NCI-H1436 (cell line): ENCODE measurements at regions not wholly inside any gene's neighbourhood (a gene's known extent, or its start where the extent isn't known, plus 50 kb on each side); places are given as distances from the start of the nearest gene placed in this dataset.
"Not testable (repeated sequence)": the region's sequence is repeated elsewhere in the genome, so short reads cannot be mapped to it uniquely, and the experiment has no call there.

Source experiments
- DNase-seq: peaks from one replicate; lab custom pipeline; 2025; lab: John Stamatoyannopoulos, UW

DNA sequence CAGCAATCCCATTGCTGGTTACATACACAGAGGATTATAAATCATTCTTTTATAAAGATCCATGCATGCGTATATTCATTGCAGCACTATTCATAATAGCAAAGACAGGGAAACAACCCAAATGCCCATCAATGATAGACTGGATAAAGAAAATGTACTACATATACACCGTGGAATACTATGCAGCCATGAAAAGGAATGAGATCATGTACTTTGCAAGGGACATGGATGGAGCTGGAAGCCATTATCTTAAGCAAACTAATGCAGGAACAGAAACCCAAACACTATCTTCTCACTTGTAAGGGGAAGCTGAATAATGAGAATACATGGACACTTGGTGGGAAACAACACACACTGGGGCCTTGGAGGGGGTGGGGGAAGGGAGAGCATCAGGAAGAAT, 529.7 kb downstream of the TBC1D32 start:
- DNase-seq = no peak

DNA sequence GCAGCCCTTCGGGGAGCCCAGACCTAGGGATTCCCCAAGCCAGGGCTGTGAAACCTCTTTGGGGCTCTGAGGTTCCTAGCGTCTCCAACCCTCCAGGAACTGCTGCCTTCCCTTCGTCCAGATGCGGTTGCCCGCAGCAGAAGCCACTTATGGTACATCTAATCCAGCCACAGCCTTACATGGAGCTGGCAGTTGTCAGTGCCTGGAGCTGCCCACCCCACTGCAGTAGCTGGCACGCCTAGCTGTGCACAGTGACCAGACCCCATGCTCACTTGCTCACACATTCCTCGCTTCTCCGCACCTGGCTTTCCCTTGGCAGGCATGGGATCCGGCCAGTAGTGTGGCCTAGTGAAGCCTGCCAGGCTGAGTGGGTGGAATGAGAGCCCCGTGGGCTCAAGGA, 547.6 kb downstream of the TBC1D32 start:
- no peak for DNase-seq

DNA sequence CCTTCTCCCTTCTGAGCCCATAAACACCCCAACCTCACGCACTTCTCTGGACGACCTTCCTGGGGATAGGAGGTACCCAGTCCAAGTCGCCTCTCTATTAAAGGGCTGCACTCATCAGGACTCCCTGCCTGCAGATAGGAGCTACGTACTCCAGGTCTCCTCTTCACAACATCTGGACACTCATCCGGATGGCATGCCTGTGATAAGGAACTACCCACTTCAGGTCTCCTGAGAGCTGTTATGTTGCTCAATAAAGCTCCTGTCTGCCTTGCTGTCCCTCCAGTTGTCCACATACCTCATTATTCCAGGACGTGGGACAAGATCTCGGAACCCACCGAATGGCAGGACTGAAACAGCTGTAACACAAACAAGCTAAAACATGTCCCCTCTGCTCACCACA, 548.0 kb downstream of the TBC1D32 start:
- DNase-seq = no peak

DNA sequence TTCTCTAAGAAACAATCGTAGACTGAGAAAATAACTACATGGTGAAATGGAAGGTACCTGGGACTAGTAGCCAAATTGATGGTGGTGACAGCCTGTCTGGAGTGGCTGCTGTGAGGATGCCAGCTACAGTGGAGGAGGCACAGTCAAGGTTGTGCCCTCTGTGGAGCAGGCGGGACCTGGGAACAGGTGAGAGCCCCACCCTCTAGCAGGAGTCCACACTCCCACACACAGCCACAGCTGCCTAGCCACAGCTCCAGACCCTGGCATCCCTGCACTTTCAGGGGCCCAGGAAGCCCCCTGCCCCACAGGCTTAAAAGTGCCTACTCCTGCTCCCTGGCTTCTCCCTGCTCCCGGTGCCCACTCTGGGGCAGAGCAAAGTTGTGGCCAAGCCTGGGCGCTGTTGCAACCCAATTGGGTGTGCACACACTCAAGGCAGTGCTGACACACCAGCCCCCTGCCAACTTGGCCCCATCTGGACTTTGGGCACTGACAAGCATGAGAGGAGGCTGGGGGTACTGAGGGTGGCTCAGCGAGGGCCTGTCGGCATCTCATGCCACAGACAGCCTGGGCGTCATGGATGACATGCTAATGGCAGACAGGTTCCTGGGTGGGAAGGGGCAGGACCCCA, 548.7 kb downstream of the TBC1D32 start:
- DNase-seq = no peak

DNA sequence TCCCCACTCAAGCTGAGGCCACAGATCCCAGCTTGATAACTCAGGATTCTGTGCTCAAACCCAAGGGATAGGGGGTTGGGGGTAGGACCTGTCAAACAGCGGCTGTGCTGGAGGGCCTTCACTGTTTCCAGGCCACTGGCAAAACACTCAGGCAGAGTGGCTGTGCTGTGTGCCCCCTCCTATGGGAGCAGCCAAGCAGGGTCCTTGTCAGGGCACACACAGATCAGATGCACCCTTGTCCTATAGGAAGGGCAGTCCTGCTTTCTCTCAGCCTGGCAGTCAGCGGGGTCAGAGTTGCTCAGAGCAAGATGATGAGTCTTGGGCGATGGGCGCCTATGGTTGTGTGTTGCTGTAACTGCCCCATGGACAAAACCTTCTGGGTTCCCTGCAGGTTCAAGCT, 554.8 kb downstream of the TBC1D32 start:
- no peak for DNase-seq

DNA sequence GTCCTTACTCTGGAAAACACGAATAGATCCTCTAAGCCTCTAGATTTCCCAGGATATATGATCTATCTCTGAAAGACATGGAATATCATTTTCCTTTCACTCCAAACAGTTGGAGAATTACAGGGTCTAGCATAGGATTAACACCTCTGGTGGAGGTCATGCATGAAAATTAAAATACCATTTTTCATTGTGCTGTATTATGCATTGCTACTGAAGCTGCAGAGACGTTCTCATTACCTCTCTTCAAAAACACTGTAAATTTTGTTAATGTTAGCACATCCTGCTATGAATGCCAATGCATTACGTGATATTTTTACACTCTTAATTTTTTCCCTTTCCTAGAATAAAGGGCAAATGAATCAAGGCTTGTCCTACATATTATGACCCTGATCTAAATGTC, 558.6 kb downstream of the TBC1D32 start:
- no peak for DNase-seq

DNA sequence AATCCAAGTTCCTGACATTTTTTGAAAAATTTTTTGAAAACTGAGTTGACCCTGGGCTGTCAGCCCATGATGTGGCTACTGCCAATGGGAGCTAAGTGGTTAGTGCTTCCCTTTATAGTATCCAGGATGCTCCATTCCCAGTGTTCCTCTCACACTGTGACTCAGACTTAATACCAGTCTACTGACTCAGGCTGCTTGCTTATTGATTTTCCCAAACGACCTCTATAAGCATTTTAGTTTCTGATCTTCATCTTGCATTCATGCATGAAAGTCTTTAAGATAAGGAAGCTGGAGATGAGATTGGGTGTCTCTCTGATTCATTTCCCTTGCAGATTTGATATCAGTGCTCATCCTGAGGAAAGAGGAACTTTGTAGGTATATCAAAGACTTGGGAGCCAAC, 560.0 kb downstream of the TBC1D32 start:
- DNase-seq = no peak

DNA sequence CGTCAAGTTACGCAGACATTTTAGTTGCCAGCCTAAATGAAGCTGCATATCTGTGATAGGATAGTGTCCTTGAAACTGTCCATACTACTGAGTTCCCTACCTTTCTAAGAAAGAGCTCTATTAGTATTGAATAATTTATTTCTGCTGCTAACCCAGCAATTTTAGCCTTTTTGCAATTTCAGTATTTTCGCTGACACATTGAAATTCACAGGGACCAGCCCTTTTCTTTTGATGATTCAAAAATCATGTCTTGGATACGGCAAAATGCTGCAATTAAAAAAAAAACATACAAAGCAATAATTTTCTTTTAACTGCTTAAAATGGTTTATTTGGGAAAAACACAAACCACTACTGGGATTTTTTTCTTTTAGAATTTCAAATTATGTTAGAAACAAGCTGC, 563.3 kb downstream of the TBC1D32 start:
- no peak for DNase-seq

DNA sequence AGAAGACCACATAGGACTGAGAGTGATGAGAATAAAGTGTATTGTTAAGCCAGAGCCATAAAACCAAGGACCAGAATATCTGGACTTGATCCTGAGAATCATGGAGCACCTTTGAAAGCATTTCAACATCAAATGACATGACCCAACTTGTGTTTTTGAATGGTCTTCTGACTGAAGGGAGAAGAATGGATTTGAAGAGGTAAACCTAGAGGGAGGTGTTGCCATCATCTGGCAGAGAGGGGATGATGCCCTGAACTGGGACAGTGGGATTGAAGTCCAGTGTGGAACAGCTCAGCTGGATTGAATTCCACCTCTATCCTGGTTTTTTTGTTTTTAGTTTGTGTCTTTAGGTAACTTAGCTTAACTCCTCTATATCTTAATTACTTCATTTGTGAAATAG, 570.0 kb downstream of the TBC1D32 start:
- DNase-seq = no peak

DNA sequence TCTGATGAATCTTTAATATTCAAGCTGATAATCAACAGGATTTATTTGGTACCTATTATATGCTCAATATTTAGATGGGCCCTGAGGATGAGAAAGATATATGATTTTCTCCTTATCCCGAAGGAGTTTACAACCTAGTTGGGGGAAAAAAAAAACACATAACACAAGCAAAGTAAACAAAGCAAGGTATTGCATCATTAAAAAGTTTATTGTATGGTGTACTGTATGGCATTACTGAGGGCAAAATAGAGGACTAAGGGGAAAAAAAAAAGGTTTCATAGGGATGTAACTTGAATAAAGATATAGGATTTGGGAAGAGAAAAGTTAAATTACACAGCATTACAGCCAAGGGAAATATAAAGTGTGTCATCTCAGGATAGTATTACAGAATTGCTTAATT, 574.7 kb downstream of the TBC1D32 start:
- no peak for DNase-seq

DNA sequence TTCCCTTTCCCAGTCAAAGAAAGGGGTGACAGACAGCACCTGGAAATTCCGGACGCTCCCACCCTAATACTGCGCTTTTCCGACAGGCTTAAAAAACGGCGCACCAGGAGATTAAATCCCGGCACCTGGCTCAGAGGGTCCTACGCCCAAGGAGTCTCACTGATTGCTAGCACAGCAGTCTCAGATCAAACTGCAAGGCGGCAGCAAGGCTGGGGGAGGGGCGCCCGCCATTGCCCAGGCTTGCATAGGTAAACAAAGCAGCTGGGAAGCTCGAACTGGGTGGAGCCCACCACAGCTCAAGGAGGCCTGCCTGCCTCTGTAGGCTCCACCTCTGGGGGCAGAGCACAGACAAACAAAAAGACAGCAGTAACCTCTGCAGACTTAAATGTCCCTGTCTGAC, 585.7 kb downstream of the TBC1D32 start:
- DNase-seq = not testable (repeated sequence)

DNA sequence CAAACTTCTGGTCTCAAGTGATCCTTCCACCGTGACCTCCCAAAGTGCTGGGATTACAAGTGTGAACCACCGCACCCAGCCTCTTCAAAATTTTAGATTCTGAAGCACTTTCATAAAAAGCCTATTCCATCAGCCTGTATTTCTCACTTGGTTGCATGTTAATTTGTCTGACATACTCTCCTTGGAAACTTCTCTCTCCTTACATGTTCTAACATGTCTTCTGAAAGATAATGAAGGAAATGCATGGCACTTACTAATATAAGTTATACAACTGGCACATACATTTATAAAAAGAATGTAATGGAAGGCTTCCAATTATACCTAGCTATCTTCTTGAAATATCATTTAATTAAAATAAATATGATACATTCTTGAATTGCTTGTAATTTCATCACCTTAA, 597.5 kb downstream of the TBC1D32 start:
- no peak for DNase-seq

DNA sequence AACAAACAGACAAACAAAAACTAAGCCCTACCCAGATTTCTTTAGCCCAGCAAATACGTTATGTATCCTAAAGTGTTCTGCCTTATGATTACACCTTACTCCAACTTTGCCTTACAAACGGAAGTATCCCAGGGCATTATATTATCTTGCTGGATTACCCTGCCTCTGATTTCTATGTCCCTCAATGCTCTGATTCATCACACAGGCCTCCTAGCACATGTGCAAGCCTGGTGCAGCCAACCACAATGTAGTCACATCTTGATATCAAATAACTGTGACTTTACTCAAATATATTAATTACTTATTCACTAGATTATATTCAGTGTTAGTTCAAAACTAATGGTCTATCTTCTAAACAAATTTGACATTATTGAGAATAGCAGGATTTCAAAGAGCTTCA, 598.6 kb downstream of the TBC1D32 start:
- DNase-seq = no peak

DNA sequence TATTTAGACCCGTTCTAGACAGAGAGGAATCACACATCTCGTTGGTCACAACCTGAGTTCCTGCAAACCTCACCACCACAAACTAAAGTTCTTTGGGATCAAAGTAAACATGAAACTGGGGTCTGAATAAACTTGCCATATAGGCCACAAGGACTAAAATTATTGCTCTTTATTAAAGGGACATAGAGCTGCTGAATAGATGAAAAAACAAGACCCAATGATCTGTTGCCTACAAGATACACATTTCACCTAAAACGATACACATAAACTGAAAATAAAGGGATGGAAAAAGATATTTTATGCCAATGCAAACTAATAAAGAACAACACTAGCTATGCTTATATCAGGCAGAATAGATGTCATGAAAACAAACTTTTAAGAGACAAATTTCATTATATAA, 623.0 kb downstream of the TBC1D32 start:
- no peak for DNase-seq

DNA sequence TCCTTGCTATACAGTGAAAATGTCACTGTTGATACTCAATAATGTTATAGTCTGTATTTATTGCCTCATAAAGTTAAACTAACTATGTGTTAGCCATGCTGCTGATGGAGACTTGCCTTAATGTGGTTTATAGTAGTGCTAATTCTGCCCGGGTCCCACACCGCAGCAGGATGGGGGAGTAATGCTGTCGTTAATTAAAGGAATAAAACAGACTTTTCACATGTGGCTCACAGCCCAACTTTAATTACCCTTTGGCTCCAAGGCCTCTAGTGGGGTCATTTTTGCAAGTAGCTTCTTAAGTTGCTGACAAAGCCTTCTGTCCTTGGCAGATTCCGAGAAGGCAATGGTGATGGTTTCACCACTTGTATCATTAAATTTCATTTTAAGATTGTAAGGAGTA, 634.3 kb downstream of the TBC1D32 start:
- DNase-seq = no peak

DNA sequence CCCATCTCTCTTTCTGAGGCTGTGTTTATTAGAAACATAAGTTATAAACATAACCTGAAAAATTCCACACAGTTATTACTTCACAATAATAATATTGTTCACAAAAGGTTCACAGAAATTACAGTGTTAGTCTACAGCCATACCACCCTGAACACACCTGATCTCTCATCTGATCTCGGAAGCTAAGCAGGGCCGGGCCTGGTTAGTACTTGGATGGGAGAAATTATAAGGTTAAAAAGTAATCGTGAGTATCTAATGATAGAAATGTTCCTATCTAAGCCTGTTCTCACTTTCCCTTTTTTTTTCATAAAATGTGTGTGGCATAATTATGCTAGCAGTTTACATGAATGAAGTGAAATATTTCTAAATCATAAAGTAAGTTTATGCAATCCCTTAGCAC, 647.8 kb downstream of the TBC1D32 start:
- DNase-seq = no peak

DNA sequence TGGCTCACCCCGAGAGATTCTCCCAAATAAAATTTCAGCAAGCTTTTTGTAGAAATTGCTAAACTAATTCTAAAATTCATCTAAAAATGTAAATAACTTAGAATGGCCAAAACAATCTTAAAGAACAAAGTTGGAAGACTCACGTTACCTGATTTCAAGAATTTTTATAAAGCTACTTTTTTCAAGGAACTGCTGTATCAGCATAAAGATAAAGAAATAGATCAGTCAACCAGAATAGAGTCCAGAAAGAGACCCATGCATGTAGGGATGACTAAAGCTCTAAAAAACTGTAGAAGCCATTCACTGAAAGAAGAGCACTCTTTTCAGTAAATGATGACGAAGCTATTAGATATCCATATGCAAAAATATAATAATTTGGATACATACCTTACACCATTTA, 652.1 kb downstream of the TBC1D32 start:
- DNase-seq = no peak

DNA sequence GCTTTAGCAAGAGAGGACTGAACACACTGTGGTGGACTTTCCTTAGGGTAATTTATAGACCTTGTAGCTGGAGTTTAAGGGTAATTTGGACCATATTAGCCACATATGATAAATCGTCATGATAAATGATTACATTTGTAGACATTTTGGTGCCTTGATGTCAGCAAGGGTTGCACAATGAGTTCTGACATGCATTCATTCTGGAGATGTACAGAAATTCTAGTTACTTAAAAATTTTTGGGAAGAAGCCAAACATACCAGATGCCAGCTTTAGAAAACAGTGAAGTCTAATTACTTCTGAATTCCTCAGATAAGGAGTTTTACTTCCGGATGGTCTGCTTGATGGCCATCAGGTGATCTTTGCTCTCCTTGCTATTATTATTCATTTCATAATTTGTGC, 653.1 kb downstream of the TBC1D32 start:
- no peak for DNase-seq

DNA sequence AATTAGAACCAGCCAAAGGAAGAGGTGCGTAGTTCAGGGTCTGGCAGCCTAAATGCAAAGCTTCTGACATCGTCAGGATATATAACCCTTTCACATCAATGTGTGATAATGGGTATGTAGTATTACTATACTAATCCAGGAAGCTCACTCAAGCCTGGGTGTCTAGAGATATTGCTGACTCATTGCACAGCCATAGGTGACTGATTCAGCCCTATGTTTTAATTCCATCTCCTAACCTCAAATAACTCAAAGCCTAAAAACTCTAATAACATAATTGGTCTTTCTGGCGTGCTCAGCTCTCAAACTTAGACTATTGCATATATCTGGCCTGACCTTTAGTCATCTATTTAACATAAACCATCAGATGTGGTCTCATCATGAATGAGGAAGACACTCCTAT, 658.4 kb downstream of the TBC1D32 start:
- DNase-seq = no peak

DNA sequence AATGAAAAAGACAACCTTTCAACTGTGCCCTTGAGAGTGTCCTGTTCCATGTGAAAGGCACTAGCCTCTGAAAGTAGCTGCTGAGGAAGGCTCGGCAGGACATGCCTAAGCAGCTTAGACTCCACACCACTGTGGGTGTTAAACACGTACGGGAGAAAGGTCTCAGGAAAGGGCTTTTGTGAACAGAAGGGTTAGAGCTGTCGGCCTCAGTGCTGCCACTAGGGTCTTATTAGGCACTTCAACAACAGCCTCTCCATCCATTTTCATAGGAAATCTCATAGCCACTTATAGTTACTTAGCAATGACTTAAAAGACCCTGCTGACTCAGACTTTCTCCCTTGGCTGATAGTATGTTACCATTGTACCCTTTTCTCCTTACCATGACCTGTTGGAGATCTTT, 662.8 kb downstream of the TBC1D32 start:
- DNase-seq = no peak

DNA sequence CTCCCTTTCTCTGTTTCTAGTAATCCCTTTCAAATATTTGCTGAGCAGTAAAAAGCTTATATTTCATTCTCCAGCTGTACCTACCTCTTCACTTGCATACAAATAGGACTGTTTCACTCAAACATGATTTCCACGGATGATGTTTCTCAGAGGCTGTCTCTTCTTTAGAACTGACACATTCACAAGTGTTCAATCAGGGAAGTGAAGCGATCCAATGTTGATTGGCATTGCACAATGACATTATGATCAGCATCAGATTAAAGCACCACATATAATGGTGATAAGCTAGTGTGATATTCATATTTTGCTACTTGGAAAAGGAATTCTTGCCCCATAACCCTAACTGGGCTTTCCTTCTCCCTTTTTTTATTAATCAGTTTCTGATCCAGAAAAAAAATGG, 681.8 kb downstream of the TBC1D32 start:
- DNase-seq = no peak

DNA sequence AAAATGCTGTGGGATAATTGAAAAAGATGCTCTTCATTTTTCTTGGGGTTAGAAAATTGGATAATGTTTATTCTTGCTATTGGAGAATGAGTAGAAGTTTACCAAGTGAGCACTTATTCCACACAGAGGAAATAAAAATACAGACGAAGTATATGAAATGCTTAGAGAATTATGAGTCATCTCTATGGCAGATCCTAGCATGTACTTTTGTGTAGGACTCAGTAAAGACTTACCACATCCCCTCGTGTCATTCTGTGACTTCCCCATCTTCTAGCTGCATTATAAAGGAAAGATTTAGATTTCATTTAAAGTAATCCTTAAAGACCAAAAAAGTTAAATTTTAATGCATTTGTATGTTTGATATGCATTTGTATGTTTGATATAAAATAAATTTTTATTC, 685.6 kb downstream of the TBC1D32 start:
- no peak for DNase-seq

DNA sequence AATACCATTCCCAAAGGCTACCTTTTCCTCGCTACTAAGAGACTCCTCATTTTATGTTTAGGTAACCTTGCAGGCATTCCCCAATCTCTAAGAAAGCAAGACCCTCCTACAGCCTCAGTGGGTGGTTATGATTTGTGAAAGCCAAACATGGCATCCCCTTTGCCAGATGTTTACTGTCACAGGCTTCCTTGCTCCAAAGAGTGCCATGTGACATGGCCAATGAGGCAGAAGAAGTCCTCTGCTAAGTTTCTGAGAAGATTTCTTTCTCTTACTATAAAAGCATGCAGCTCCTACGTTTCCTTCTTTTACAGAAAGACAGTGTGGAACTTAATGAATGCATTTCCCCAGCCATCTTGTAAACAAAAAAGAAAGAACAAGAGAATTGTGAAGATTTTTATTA, 688.2 kb downstream of the TBC1D32 start:
- no peak for DNase-seq

DNA sequence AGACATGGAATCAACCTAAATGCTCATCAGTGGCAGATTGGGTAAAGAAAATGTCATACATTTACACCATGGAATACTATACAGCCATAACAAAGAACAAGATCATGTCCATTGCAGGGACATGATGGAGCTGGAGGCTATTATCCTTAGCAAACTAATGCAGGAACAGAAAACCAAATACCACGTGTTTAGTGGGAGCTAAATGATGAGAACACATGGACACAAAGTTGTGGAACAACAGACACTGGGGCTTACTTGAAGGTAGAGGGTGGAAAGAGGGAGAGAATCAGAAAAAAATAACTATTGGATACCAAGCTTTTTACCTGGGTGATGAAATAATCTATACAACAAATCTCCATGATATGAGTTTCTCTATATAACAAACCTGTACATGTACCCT, 701.3 kb downstream of the TBC1D32 start:
- DNase-seq = no peak

DNA sequence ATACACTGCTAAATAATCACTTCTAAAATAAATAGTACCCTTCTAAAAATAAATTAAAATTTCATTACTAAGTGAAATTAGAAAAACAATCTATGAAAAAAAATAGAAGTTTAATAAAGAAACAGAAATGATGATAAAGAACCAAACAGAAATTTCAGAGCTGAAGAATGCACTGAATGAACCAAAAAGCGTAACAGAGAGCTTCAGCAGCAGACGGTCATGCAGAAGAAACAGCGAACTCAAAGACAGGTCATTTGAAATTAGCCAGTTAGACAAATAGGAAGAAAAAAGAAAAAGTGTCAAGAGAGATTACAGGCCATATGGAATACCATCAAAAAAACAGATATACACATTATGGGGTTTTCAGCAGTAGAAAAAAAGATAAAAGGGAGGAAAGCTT, 706.7 kb downstream of the TBC1D32 start:
- no peak for DNase-seq
